H7 (cell line): ENCODE measurements at regions not wholly inside any gene's neighbourhood (a gene's known extent, or its start where the extent isn't known, plus 50 kb on each side); places are given as distances from the start of the nearest gene placed in this dataset.

Experiments
- DNase-seq: peaks from one replicate; pipeline ENCODE4 v3.0.0; 2012
- H3K27me3 ChIP-seq: 2 replicates; pipeline ENCODE4 v1.6.0; 2011; ENCODE audit warnings: mild to moderate bottlenecking, low read length; ENCODE audit not compliant: control insufficient read depth, insufficient read depth
- H3K36me3 ChIP-seq: replicated peaks from 2 replicates; pipeline ENCODE4 v1.5.1; 2011; ENCODE audit warnings: low read length; ENCODE audit not compliant: control insufficient read depth, insufficient read depth
- H3K4me3 ChIP-seq: 2 replicates; pipeline ENCODE4 v1.5.1; 2011; ENCODE audit warnings: low read depth, mild to moderate bottlenecking, control low read depth, low read length, moderate library complexity; ENCODE audit not compliant: insufficient read depth

DNA sequence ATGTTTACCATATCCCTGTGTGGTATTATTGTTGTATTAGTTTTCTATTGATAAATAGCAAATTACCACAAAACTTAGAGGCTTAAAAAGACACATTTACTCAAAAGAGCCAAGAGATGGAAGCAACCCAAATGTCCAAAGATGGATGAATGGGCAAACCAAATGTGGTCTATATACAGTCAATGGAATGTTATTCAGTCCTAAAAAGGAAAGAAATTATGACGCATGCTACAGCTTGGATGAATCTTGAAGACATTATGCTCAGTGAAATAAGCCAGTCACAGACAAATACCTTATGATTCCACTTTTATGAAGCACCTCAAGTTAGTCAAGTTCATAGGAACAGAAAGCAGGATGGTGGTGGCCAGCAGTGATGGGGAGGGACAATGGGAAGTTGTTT lies 144.7 kb downstream of the QDPR start:
- no peak overlapping the region for H3K4me3 ChIP-seq
- H3K36me3 ChIP-seq, result no peaks in the 10 kb centered on the region
- no peak for DNase-seq
- H3K27me3 ChIP-seq, result no peaks in the 10 kb centered on the region

- Histone ChIP-seq H3K27me3 (no peaks in the 10 kb centered on the region), H3K4me3 (no peak overlapping the region)
- no peak for DNase-seq
Observed at GRCh38 chr4:17366496-17366895, 145.4 kb downstream of the QDPR start.

DNA sequence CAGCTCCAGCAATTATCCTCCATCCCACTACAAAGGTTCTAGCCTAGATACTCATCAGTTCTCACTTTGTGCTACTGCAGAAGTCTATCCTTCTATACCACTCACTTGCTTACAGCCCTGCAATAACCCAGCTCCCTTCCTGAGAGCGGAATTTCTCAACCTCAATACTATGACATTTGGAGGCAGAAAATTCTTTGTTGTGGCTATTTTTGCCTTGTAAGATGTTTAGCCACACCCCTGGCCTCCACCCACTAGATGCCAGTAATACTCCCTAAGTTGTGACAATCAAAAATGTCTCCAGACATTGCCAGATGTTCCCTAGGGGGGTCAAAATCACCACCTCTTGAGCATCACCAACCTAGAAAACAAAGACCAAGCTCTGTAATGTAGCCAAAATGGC lies 149.5 kb downstream of the QDPR start:
- Histone ChIP-seq H3K36me3 (no peaks in the 10 kb centered on the region), H3K27me3 (no peaks in the 10 kb centered on the region), H3K4me3 (no peak overlapping the region)
- no peak for DNase-seq

More at GRCh38 chr4:17366496-17366895, 145.4 kb downstream of the QDPR start:
- no peaks in the 10 kb centered on the region for H3K36me3 ChIP-seq

DNA sequence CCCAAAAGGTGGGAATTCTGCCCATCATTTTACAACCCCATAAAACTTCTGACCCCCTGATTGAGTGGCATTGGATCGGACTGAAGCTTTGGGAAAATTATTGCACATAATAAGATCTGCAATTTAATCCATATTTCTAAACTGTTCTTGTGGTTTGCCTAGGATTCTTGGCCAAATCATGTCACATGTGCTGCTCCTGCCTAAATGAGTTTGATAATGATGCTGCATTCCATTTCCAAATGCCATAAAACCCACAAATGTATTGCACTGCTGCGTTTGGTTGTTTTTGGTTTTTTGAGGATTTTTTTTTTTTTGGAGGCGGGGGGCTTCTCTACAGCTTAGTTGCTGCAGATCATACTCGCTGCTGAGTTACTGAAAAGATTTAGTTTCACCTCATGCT lies 153.6 kb downstream of the QDPR start:
- Histone ChIP-seq H3K4me3 (no peak overlapping the region), H3K27me3 (no peaks in the 10 kb centered on the region), H3K36me3 (no peaks in the 10 kb centered on the region)
- DNase-seq, result no peak

DNA sequence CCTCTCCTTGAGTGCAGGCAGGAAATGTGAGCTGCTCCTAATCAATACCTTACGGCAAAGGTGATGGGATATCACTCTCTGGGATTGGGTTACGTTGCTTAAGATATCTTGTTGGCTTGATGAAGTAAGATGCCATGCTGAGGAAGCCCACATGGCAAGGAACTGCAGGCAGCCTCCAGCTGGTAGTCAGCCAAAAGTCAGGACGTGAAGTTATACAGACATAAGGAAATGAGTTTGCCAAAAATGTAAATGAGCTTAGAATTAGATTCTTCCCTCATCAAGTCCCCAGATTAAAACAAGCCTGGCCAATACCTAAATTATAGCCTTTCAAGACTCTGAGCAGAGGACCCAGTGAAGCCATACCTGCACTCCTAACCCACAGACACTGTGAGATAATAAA lies 155.0 kb downstream of the QDPR start:
- H3K4me3 ChIP-seq, result no peak overlapping the region
- H3K27me3 ChIP-seq, result no peaks in the 10 kb centered on the region
- no peaks in the 10 kb centered on the region for H3K36me3 ChIP-seq
- DNase-seq, result no peak

DNA sequence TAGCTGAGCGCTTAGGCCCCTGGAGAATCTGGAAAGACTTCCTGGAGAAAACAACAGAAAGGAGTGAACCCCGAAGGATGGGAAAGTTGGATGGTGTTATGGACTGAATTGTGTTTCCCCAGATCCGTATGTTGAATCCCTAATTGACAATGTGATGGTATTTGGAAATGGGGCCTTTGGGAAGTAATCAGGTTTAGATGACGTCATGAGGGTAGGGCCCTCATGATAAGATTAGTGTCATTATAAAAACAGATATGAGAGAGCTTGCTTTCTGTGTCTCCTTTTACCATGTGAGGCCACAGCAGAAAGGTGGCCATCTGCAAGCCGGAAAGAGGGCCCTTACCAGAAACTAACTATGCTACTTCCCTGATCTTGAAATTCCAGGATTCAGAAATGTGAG lies 159.5 kb downstream of the QDPR start:
- Histone ChIP-seq H3K27me3 (no peaks in the 10 kb centered on the region), H3K4me3 (no peak overlapping the region), H3K36me3 (no peaks in the 10 kb centered on the region)
- DNase-seq, result no peak

DNA sequence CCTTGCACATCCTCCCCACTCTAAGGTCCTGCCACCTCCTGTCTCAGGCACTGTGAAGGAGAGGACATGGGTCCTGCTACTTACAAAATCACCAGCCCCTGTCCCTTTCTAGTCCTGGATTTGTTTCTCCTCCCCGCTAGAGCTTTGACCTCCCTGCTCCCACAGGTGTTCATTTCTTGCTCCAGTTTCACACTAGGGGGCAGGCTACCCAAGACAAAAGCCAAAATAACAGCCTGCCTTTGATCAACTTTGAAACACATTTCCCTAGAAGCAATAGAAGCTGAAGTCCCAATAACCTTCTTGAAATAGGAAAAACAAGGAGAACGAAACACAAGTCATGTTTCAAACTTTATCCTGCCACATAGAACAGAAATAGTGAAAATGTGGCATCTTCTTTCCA lies 164.4 kb downstream of the QDPR start:
- H3K36me3 ChIP-seq, result no peaks in the 10 kb centered on the region
- H3K27me3 ChIP-seq, result no peaks in the 10 kb centered on the region
- H3K4me3 ChIP-seq, result no peak overlapping the region
- DNase-seq, result peak; percentile 63

GRCh38 chr4:17339376-17339775 lies 172.5 kb downstream of the QDPR start:
- no peaks in the 10 kb centered on the region for H3K36me3 ChIP-seq
- no peak overlapping the region for H3K4me3 ChIP-seq
- H3K27me3 ChIP-seq, result no peaks in the 10 kb centered on the region
- no peak for DNase-seq

- Histone ChIP-seq H3K27me3 (no peaks in the 10 kb centered on the region), H3K4me3 (no peak overlapping the region), H3K36me3 (no peaks in the 10 kb centered on the region)
- DNase-seq, result no peak
Observed at GRCh38 chr4:17336986-17337385, 174.9 kb downstream of the QDPR start.

GRCh38 chr4:17336524-17336961 lies 175.3 kb downstream of the QDPR start:
- Histone ChIP-seq H3K27me3 (no peaks in the 10 kb centered on the region), H3K36me3 (no peaks in the 10 kb centered on the region), H3K4me3 (no peak overlapping the region)
- DNase-seq, result no peak

GRCh38 chr4:17336069-17336468 lies 175.8 kb downstream of the QDPR start:
- Histone ChIP-seq H3K4me3 (no peak overlapping the region), H3K36me3 (no peaks in the 10 kb centered on the region), H3K27me3 (no peaks in the 10 kb centered on the region)
- no peak for DNase-seq

DNA sequence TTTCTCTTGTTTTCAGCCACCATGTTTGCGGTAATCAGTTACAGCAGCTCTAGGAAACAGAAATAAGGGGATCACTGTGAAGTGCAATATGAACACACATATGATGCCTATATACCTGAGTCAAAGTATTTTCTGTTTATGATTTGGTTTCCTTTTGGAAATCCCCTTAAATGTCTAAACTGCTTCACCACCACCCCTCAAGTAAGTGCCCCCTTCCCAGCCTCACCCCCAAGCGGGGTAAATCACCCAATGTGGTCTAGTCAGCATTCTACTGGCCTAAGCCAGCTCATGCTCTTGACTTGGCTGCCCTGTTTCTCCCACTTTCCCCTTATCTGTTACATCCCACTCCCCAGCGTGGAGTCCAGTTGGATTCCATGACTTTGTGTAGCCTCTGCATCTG lies 176.5 kb downstream of the QDPR start:
- Histone ChIP-seq H3K27me3 (no peaks in the 10 kb centered on the region), H3K4me3 (no peak overlapping the region), H3K36me3 (no peaks in the 10 kb centered on the region)
- no peak for DNase-seq

DNA sequence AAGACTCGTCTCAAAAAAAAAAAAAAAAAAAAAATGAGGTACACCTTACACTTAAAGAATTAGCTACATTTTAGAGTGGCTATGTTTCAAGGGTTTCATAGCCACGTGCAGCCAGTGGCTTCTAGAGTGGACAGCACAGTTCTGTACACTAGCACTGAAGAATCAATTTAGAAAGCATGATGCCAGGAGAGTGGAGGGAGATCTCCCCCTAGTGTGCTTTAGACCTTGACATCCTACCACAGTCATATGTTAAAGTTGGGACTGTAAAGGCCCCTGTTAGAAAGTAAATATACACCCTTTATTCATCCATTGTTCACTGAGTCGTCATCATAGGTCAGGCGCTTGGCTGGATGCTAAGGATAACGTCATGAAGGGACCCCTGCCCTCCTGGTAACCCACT lies 179.4 kb downstream of the QDPR start:
- no peak overlapping the region for H3K4me3 ChIP-seq
- DNase-seq, result no peak
- H3K27me3 ChIP-seq, result no peaks in the 10 kb centered on the region
- no peaks in the 10 kb centered on the region for H3K36me3 ChIP-seq

GRCh38 chr4:17329046-17329445 lies 182.8 kb downstream of the QDPR start:
- Histone ChIP-seq H3K4me3 (no peak overlapping the region), H3K36me3 (no peaks in the 10 kb centered on the region), H3K27me3 (no peaks in the 10 kb centered on the region)
- no peak for DNase-seq

DNA sequence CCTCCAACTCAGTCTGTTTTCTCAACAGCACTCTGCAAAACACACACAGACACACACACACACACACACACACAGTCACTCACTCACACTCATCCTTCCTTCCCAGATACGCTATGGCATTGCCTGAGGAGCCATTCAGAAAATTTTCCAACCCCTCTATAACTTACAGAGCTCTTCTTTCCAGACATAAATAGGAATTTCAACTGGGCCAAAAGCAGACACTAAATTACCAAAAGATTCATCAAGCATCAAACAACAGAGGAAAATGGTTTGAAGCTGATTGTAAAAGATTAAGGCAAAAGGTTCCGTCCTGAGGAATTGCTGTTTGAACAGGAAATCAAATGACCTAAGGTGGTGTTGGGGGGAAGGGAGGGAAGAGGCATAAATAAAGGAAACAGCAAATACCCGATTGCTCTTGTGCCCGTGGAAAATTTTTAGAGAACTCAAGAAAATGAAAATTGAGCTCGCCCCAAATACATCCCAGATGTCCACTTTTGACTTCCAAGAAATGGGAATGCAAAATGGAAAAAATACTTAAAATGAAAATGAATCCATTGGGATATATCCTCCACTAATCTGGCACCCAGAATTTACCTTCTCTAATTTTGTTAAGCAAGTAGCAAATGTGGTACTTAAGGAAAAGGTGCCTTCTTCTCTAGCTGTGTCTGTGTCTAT lies 183.6 kb downstream of the QDPR start:
- no peak for DNase-seq
- Histone ChIP-seq H3K4me3 (no peak overlapping the region), H3K27me3 (no peaks in the 10 kb centered on the region)

DNA sequence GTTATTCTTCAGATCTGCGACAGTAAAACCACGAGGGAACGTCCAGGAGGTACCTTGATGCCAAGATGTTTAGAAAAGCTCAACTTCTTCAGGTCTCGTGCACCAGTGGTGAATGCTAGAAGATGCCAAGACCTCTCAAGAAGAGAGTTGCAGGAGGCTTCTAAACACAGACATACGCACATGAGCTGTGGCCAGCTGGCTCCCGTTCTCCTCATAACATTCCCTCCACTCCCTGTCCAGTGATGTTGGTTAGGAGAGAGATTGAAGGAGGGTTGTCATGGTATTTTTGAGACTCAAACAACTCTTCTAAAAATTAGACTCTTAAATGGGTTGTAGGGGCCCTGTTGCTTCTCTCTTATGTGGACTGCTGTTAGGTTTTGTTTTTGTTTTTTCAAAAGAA lies 184.3 kb downstream of the QDPR start:
- no peaks in the 10 kb centered on the region for H3K27me3 ChIP-seq
- no peaks in the 10 kb centered on the region for H3K36me3 ChIP-seq
- H3K4me3 ChIP-seq, result no peak overlapping the region
- DNase-seq, result no peak

More for the DNA sequence above, 183.6 kb downstream of the QDPR start:
- H3K36me3 ChIP-seq, result no peaks in the 10 kb centered on the region
